IMR-90 (cell line): ENCODE measurements at regions not wholly inside any gene's neighbourhood (a gene's known extent, or its start where the extent isn't known, plus 50 kb on each side); places are given as distances from the start of the nearest gene placed in this dataset.

Source experiments
- ATAC-seq: fragments of 200-7000 bp; cut with Tn5 transposase; 2 replicates; pipeline ENCODE4 v1.9.1; 2020; ENCODE audit warnings: low read depth, mild to moderate bottlenecking, moderate library complexity
- BruUV-seq: library from RNA; stranded (reverse); fragments of 400-500 nt; replicated peaks from 2 replicates; lab custom pipeline; 2021; lab: Mats Ljungman, UMichigan
- CTCF ChIA-PET: fragments of 300-600 bp; formaldehyde crosslinking; extraction: SDS; loops from one replicate; lab custom pipeline; 2021; ENCODE audit warnings: antibody characterized with exemption; lab: Yijun Ruan, JAX
- POLR2A ChIA-PET: fragments of 300-600 bp; sonication (Branson Sonifier 250); formaldehyde crosslinking; loops from one replicate; lab custom pipeline; 2022; ENCODE audit warnings: antibody characterized with exemption; ENCODE audit not compliant: unreplicated experiment; lab: Charles Lee
- DNase-seq: peaks from one replicate; pipeline ENCODE4 v3.0.0; 2013
- H2AFZ ChIP-seq: replicated peaks from 2 replicates; pipeline ENCODE3; 2013; ENCODE audit warnings: low read length, mild to moderate bottlenecking; ENCODE audit not compliant: poor library complexity
- H2AK5ac ChIP-seq: 2 replicates; pipeline ENCODE4 v1.6.1; 2013; ENCODE audit warnings: low read depth, low read length, inconsistent platforms
- H2AK9ac ChIP-seq: replicated peaks from 2 replicates; pipeline ENCODE3; 2013; ENCODE audit warnings: mild to moderate bottlenecking, low read depth, low read length, moderate library complexity; ENCODE audit not compliant: poor library complexity
- H2BK120ac ChIP-seq: 2 replicates; pipeline ENCODE4 v1.6.1; 2013; ENCODE audit warnings: low read depth, low read length, inconsistent platforms
- H2BK15ac ChIP-seq: 3 replicates; pipeline ENCODE4 v1.6.1; 2013; ENCODE audit warnings: low read depth, low read length, inconsistent platforms
- H2BK20ac ChIP-seq: 2 replicates; pipeline ENCODE4 v1.6.1; 2013; ENCODE audit warnings: low read depth, mild to moderate bottlenecking, inconsistent platforms, low read length, moderate library complexity
- H2BK5ac ChIP-seq: 2 replicates; pipeline ENCODE4 v1.6.1; 2013; ENCODE audit warnings: mild to moderate bottlenecking, low read depth, low read length, inconsistent platforms; ENCODE audit not compliant: poor library complexity, severe bottlenecking
- H3K14ac ChIP-seq: replicated peaks from 2 replicates; pipeline ENCODE4 v1.6.1; 2013; ENCODE audit warnings: low read depth, low read length, inconsistent platforms
- H3K18ac ChIP-seq: 2 replicates; pipeline ENCODE4 v1.6.1; 2013; ENCODE audit warnings: low read depth, low read length, control low read depth
- H3K23ac ChIP-seq: 2 replicates; pipeline ENCODE4 v1.6.1; 2013; ENCODE audit warnings: low read depth, low read length, inconsistent platforms
- H3K27ac ChIP-seq: 2 replicates; pipeline ENCODE4 v1.5.1; 2013; ENCODE audit warnings: mild to moderate bottlenecking, control low read depth, low read length; ENCODE audit not compliant: insufficient read depth
- H3K27me3 ChIP-seq: 2 replicates; pipeline ENCODE4 v1.6.1; 2013; ENCODE audit warnings: low read length; ENCODE audit not compliant: control insufficient read depth, insufficient read depth
- H3K36me3 ChIP-seq: 2 replicates; pipeline ENCODE4 v1.6.1; 2013; ENCODE audit warnings: low read length, mixed read lengths; ENCODE audit not compliant: control insufficient read depth, insufficient read depth
- H3K4ac ChIP-seq: 2 replicates; pipeline ENCODE4 v1.6.1; 2013; ENCODE audit warnings: low read depth, low read length, inconsistent platforms
- H3K4me1 ChIP-seq: 2 replicates; pipeline ENCODE4 v1.6.1; 2013; ENCODE audit warnings: low read length, mixed read lengths; ENCODE audit not compliant: control insufficient read depth, insufficient read depth
- H3K4me2 ChIP-seq: 2 replicates; pipeline ENCODE4 v1.6.1; 2013; ENCODE audit warnings: low read depth, mild to moderate bottlenecking, control low read depth, low read length, moderate library complexity
- H3K4me3 ChIP-seq: 2 replicates; pipeline ENCODE4 v1.5.1; 2013; ENCODE audit warnings: low read depth, mild to moderate bottlenecking, control low read depth, low read length, moderate library complexity; ENCODE audit not compliant: insufficient read depth
- H3K56ac ChIP-seq: 2 replicates; pipeline ENCODE4 v1.6.1; 2013; ENCODE audit warnings: low read length, inconsistent platforms; ENCODE audit not compliant: insufficient read depth; ENCODE audit errors: extremely low read depth
- H3K79me1 ChIP-seq, 2 experiments: 2 replicates each; pipeline ENCODE4 v1.6.1; 2013; ENCODE audit warnings: low read length in 2 of 2, inconsistent platforms in 1 of 2, low read depth in 1 of 2
- H3K9ac ChIP-seq: 2 replicates; pipeline ENCODE4 v1.6.1; 2013; ENCODE audit warnings: low read depth, low read length, control low read depth
- H3K9me1 ChIP-seq: 2 replicates; pipeline ENCODE4 v1.6.1; 2013; ENCODE audit warnings: low read length, inconsistent platforms; ENCODE audit not compliant: insufficient read depth
- H3K9me3 ChIP-seq: 2 replicates; pipeline ENCODE4 v1.6.1; 2013; ENCODE audit warnings: low read length; ENCODE audit not compliant: control insufficient read depth, insufficient read depth
- H4K20me1 ChIP-seq: 2 replicates; pipeline ENCODE4 v1.6.1; 2013; ENCODE audit warnings: low read length, inconsistent platforms; ENCODE audit not compliant: insufficient read depth
- H4K5ac ChIP-seq: 2 replicates; pipeline ENCODE4 v1.6.1; 2013; ENCODE audit warnings: mild to moderate bottlenecking, low read depth, low read length, control low read depth
- H4K8ac ChIP-seq, 2 experiments: 2 replicates each; pipeline ENCODE4 v1.6.1; 2013; ENCODE audit warnings: low read depth in 2 of 2, low read length in 2 of 2, control low read depth in 1 of 2, inconsistent platforms in 1 of 2
- H4K91ac ChIP-seq: 2 replicates; pipeline ENCODE4 v1.6.1; 2013; ENCODE audit warnings: low read depth, low read length, inconsistent platforms; ENCODE audit not compliant: insufficient read depth
- CHD1 ChIP-seq: IDR thresholded peaks from 2 replicates; pipeline ENCODE4 v1.6.1; 2012; ENCODE audit warnings: low read depth, low read length, improper control_type of control experiment
- ELK1 ChIP-seq: fragments of 150-350 bp; IDR thresholded peaks from 2 replicates; pipeline ENCODE4 v1.6.1; 2016; ENCODE audit warnings: low read depth, mild to moderate bottlenecking, low read length, moderate library complexity, borderline replicate concordance
- FOS ChIP-seq: fragments of 150-350 bp; IDR thresholded peaks from 2 replicates; pipeline ENCODE4 v1.6.1; 2016; ENCODE audit warnings: low read depth, low read length
- MAFK ChIP-seq: IDR thresholded peaks from 2 replicates; pipeline ENCODE4 v1.6.1; 2012; ENCODE audit warnings: low read depth, low read length, improper control_type of control experiment
- MAZ ChIP-seq: IDR thresholded peaks from 2 replicates; pipeline ENCODE4 v1.6.1; 2012; ENCODE audit warnings: low read depth, mild to moderate bottlenecking, low read length, improper control_type of control experiment, moderate library complexity, borderline replicate concordance
- POLR2A ChIP-seq: IDR thresholded peaks from 2 replicates; pipeline ENCODE4 v1.6.1; 2012; ENCODE audit warnings: mild to moderate bottlenecking, low read depth, low read length
- RAD21 ChIP-seq: IDR thresholded peaks from 2 replicates; pipeline ENCODE4 v1.6.1; 2012; ENCODE audit warnings: low read length, improper control_type of control experiment
- RCOR1 ChIP-seq: IDR thresholded peaks from 2 replicates; pipeline ENCODE4 v1.6.1; 2012; ENCODE audit warnings: mild to moderate bottlenecking, low read length, improper control_type of control experiment; ENCODE audit not compliant: insufficient replicate concordance
- WGBS, 2 experiments: methylation state at CpG; one replicate each; pipeline versions ENCODE4 v1.1.5 to v1.1.7; 2013; ENCODE audit warnings: missing lambda C conversion rate in 2 of 2; ENCODE audit not compliant: insufficient read length in 1 of 2; ENCODE audit errors: extremely low coverage in 2 of 2; 5-methylcytosine and 5-hydroxymethylcytosine counted together
- dilution Hi-C: fragments of 300-500 bp; cut with HindIII; formaldehyde crosslinking; loops from one replicate; pipeline ENCODE4 v1.14.3; 2018; ENCODE audit warnings: low sequenced_read_pairs; ENCODE audit not compliant: unreplicated experiment
- in situ Hi-C: fragments of 300-500 bp; cut with MboI; formaldehyde crosslinking; loops from 3 replicates; pipeline ENCODE4 v1.14.3; 2019; ENCODE audit warnings: low sequenced_read_pairs, inconsistent platforms, mixed read lengths
- intact Hi-C: fragments of 100-400 bp; cut with micrococcal nuclease; formaldehyde crosslinking; loops from 2 replicates; pipeline ENCODE4 v1.10.0; 2022
- TF ChIP-seq, protein P1 (sequence below): fragments of 150-350 bp; IDR thresholded peaks from 2 replicates; pipeline ENCODE4 v1.6.1; 2017; ENCODE audit warnings: mild to moderate bottlenecking, antibody characterized with exemption, low read length, low read depth

GRCh38 chr6:48750861-48751260 lies 639.9 kb upstream of the PTCHD4 start:
- dilution Hi-C loops = no loop called here
- POLR2A ChIA-PET = no interaction called here
- no peak overlapping the region for H3K23ac ChIP-seq
- H2AK5ac ChIP-seq = no peak overlapping the region
- WGBS, 2 experiments = 100% methylated on average over 1 of the region's 2 CpGs; no CpG with 5 or more reads in 1 of the 2 experiments
- H3K27me3 ChIP-seq = no peaks in the 10 kb centered on the region
- H2AK9ac ChIP-seq = no peak overlapping the region
- H4K5ac ChIP-seq = no peak overlapping the region
- H4K91ac ChIP-seq = no peak overlapping the region
- no peak overlapping the region for H4K8ac ChIP-seq
- no peak overlapping the region for H3K18ac ChIP-seq
- H2BK20ac ChIP-seq = no peak overlapping the region
- H3K4me2 ChIP-seq = no peak overlapping the region
- no TSS peak for BruUV-seq
- no peak overlapping the region for H3K4ac ChIP-seq
- H3K9me1 ChIP-seq = no peaks in the 10 kb centered on the region
- DNase-seq (no peak), ATAC-seq (no peak)
- H3K36me3 ChIP-seq = no peaks in the 10 kb centered on the region
- H3K27ac ChIP-seq = no peak overlapping the region
- H3K4me1 ChIP-seq = peaks cover 2% of the 10 kb centered on the region
- in situ Hi-C loops = loop anchor here (25.0 kb wide), 1 partner anchor 661 kb away; no protein-coding TSS in a partner anchor
- no peaks in the 10 kb centered on the region for H3K79me1 ChIP-seq
- H3K4me3 ChIP-seq = no peak overlapping the region
- TF ChIP-seq FOS = no peak
- TF ChIP-seq CHD1 = no peak
- TF ChIP-seq ELK1 = no peak
- no peak for TF ChIP-seq MAFK
- no peak for TF ChIP-seq MAZ
- no peak for TF ChIP-seq RCOR1
- no peak for TF ChIP-seq RAD21
- TF ChIP-seq, protein P1, sequence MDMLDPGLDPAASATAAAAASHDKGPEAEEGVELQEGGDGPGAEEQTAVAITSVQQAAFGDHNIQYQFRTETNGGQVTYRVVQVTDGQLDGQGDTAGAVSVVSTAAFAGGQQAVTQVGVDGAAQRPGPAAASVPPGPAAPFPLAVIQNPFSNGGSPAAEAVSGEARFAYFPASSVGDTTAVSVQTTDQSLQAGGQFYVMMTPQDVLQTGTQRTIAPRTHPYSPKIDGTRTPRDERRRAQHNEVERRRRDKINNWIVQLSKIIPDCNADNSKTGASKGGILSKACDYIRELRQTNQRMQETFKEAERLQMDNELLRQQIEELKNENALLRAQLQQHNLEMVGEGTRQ = no peak
- TF ChIP-seq POLR2A = no peak
- no peak overlapping the region for H2AFZ ChIP-seq
- intact Hi-C loops = no loop called here
- no peaks in the 10 kb centered on the region for H3K9me3 ChIP-seq
- no peak overlapping the region for H3K9ac ChIP-seq
- no peaks in the 10 kb centered on the region for H4K20me1 ChIP-seq
- CTCF ChIA-PET = no interaction called here
- no peak overlapping the region for H3K14ac ChIP-seq
- no peak overlapping the region for H2BK120ac ChIP-seq
- no peak overlapping the region for H3K56ac ChIP-seq
- no peak overlapping the region for H2BK15ac ChIP-seq
- no peak overlapping the region for H2BK5ac ChIP-seq
